GM12878 (cell line): ENCODE measurements at regions not wholly inside any gene's neighbourhood (a gene's known extent, or its start where the extent isn't known, plus 50 kb on each side); places are given as distances from the start of the nearest gene placed in this dataset.

Experiments used
- ATAC-seq: fragments of 200-7000 bp; cut with Tn5 transposase; 3 replicates; pipeline ENCODE4 v1.9.1; 2020; ENCODE audit warnings: mild to moderate bottlenecking, moderate library complexity
- BruUV-seq: library from RNA; stranded (reverse); fragments of 400-500 nt; replicated peaks from 2 replicates; lab custom pipeline; 2021; lab: Mats Ljungman, UMichigan
- CTCF ChIA-PET: fragments of 300-600 bp; sonication (Branson Sonifier 250); formaldehyde crosslinking; extraction: SDS; loops from one replicate; lab custom pipeline; 2021; ENCODE audit warnings: inconsistent platforms; lab: Yijun Ruan, JAX
- POLR2A ChIA-PET: fragments of 350-600 bp; formaldehyde crosslinking; extraction: SDS; loops from one replicate; lab custom pipeline; 2021; ENCODE audit warnings: inconsistent platforms; lab: Charles Lee
- RAD21 ChIA-PET: fragments of 300-600 bp; sonication (Branson Sonifier 250); formaldehyde crosslinking; loops from one replicate; lab custom pipeline; 2023; ENCODE audit warnings: antibody characterized with exemption; ENCODE audit not compliant: unreplicated experiment; lab: Charles Lee
- SMC1A ChIA-PET: fragments of 300-600 bp; sonication (Branson Sonifier 250); formaldehyde crosslinking; loops from one replicate; lab custom pipeline; 2023; ENCODE audit not compliant: unreplicated experiment, uncharacterized antibody; lab: Charles Lee
- DNase-seq: peaks from one replicate; pipeline ENCODE4 v3.0.0-alpha.2; 2011; ENCODE audit warnings: low read depth, low spot score
- FAIRE-seq: peaks from 3 replicates; lab custom pipeline; 2011; peaks lifted over from hg19 to GRCh38; lab: Jason Lieb, UNC
- H2AFZ ChIP-seq: 2 replicates; pipeline ENCODE4 v1.6.0; 2011; ENCODE audit warnings: low read depth, low read length, control low read depth; ENCODE audit not compliant: control insufficient read depth
- H3K27ac ChIP-seq: 2 replicates; pipeline ENCODE4 v1.5.1; 2011; ENCODE audit warnings: control low read depth; ENCODE audit not compliant: control insufficient read depth, insufficient read depth
- H3K27me3 ChIP-seq, 2 experiments: replicated peaks in 1 of 2; 2 replicates each; pipeline versions ENCODE4 v1.6.0 to v1.6.1; 2011; ENCODE audit warnings: low read length in 1 of 2; ENCODE audit not compliant: control insufficient read depth in 2 of 2, insufficient read depth in 2 of 2
- H3K36me3 ChIP-seq, 2 experiments: 2 replicates each; pipeline ENCODE4 v1.5.1; 2011; ENCODE audit warnings: low read length in 1 of 2; ENCODE audit not compliant: control insufficient read depth in 2 of 2, insufficient read depth in 2 of 2
- H3K4me1 ChIP-seq: 2 replicates; pipeline ENCODE4 v1.6.1; 2011; ENCODE audit warnings: mild to moderate bottlenecking, low read length, moderate library complexity, mixed read lengths; ENCODE audit not compliant: control insufficient read depth, insufficient read depth
- H3K4me2 ChIP-seq: 2 replicates; pipeline ENCODE4 v1.6.0; 2011; ENCODE audit warnings: control low read depth; ENCODE audit not compliant: control insufficient read depth, insufficient read depth
- H3K4me3 ChIP-seq: fragments of 200-600 bp; sonication (generic); 2 replicates; pipeline ENCODE4 v1.5.1; 2016
- H3K79me2 ChIP-seq: 2 replicates; pipeline ENCODE4 v1.6.0; 2011; ENCODE audit warnings: low read length; ENCODE audit not compliant: control insufficient read depth, insufficient read depth
- H3K9ac ChIP-seq: 2 replicates; pipeline ENCODE4 v1.8.0; 2011; ENCODE audit warnings: low read length, control low read depth, mixed read lengths; ENCODE audit not compliant: control insufficient read depth, insufficient read depth
- H3K9me3 ChIP-seq: replicated peaks from 3 replicates; pipeline ENCODE4 v1.5.1; 2011; ENCODE audit warnings: mild to moderate bottlenecking, low read length; ENCODE audit not compliant: control insufficient read depth, insufficient read depth
- H4K20me1 ChIP-seq: 2 replicates; pipeline ENCODE4 v1.6.0; 2011; ENCODE audit not compliant: control insufficient read depth, insufficient read depth
- CBX5 ChIP-seq: sonication (generic); IDR thresholded peaks from 2 replicates; pipeline ENCODE4 v1.6.1; 2016; ENCODE audit warnings: low read depth, moderate library complexity, mild to moderate bottlenecking, inconsistent platforms
- HCFC1 ChIP-seq: fragments of 150-350 bp; IDR thresholded peaks from 2 replicates; pipeline ENCODE4 v1.6.1; 2014; ENCODE audit warnings: low read length
- MYC ChIP-seq: IDR thresholded peaks from 2 replicates; pipeline ENCODE4 v1.6.1; 2011; ENCODE audit warnings: mild to moderate bottlenecking, low read length, moderate library complexity, inconsistent platforms; ENCODE audit not compliant: insufficient read depth, insufficient replicate concordance, insufficient read length, severe bottlenecking
- SIN3A ChIP-seq: IDR thresholded peaks from 2 replicates; pipeline ENCODE4 v1.6.1; 2012; ENCODE audit warnings: low read depth, low read length, improper control_type of control experiment
- SREBF1 ChIP-seq: IDR thresholded peaks from 2 replicates; pipeline ENCODE4 v1.6.1; 2012; ENCODE audit warnings: mild to moderate bottlenecking, low read length
- TBL1XR1 ChIP-seq: IDR thresholded peaks from 2 replicates; pipeline ENCODE4 v1.6.1; 2012; ENCODE audit warnings: low read depth, low read length, improper control_type of control experiment
- WGBS: methylation state at CpG from one replicate; pipeline ENCODE4 v1.1.6; 2016; ENCODE audit warnings: low lambda C conversion rate; ENCODE audit not compliant: insufficient replicate concordance, insufficient coverage; ENCODE audit errors: missing lambda C conversion rate; 5-methylcytosine and 5-hydroxymethylcytosine counted together
- in situ Hi-C: fragments of 300-500 bp; cut with MboI; formaldehyde crosslinking; loops from 9 replicates; pipeline ENCODE4 v1.14.3; 2018; ENCODE audit warnings: mixed read lengths
- intact Hi-C: fragments of 100-400 bp; cut with micrococcal nuclease; formaldehyde crosslinking; loops from one replicate; pipeline ENCODE4 v1.14.2; 2022; ENCODE audit not compliant: unreplicated experiment

DNA sequence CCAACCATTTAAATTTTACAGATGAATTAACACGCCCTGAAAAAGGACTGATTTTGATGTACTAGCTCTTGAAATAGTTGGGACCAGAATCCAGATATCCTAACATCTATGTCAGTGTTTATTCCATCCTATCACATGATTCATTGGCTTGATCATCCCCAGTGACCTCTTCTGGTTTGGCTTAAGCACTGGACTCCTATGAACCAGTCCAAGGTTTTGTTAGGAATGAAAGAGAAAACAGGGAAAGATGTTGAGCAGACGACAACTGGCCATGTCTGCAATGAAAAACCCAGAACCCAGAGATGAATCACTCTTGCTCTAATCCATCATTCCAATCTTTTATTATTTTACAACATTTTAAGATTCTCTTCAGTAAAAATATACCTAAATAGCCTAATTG lies 1080.9 kb downstream of the SORCS1 start:
- in situ Hi-C loops (no loop called here), intact Hi-C loops (no loop called here)
- Histone ChIP-seq H3K9me3 (no peaks in the 10 kb centered on the region), H3K79me2 (no peaks in the 10 kb centered on the region), H3K4me1 (no peaks in the 10 kb centered on the region), H3K27ac (no peak overlapping the region), H2AFZ (no peak overlapping the region), H4K20me1 (no peaks in the 10 kb centered on the region), H3K4me3 (no peak overlapping the region), H3K9ac (no peak overlapping the region), H3K36me3 (no peaks in the 10 kb centered on the region), H3K4me2 (no peak overlapping the region), H3K27me3 (no peaks in the 10 kb centered on the region)
- ChIA-PET SMC1A (no interaction called here), POLR2A (no interaction called here), CTCF (no interaction called here), RAD21 (no interaction called here)
- ATAC-seq: no peak
- BruUV-seq: no TSS peak
- FAIRE-seq: no peak
- no peak for DNase-seq
- no peak for TF ChIP-seq CBX5
- WGBS: 25% methylated on average over 2 of the region's 2 CpGs

DNA sequence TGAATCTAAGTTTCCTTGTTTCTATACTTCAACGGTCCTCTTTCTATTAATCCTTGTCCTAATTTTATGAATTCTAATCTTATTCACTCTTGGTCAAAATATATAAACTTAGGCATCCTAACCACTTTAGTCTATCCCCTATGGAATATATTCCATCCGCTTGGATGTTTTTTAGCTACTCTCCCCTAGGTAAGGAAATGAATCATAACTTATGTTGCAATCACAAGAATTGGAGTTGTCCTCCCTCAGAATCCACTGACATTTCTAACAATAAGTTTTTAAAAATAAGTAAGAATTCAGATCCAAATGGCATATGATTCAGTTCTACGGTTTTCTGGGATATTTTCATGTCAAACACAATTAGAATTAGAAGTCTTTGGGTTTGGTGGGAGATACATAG lies 1081.6 kb downstream of the SORCS1 start:
- CTCF ChIA-PET: no interaction called here
- TF ChIP-seq MYC (no peak), TBL1XR1 (no peak), HCFC1 (no peak), SREBF1 (no peak), SIN3A (no peak)
- TF ChIP-seq, all 136 proteins: peak for 0
- no peaks in the 10 kb centered on the region for H3K9me3 ChIP-seq
- DNase-seq: no peak
- no peaks in the 10 kb centered on the region for H3K79me2 ChIP-seq
- H3K9ac ChIP-seq: no peak overlapping the region
- ChIA-PET POLR2A (no interaction called here), SMC1A (no interaction called here), RAD21 (no interaction called here)
- BruUV-seq: no TSS peak
- no peak overlapping the region for H3K4me3 ChIP-seq
- intact Hi-C loops: no loop called here
- no peak overlapping the region for H3K27ac ChIP-seq
- no peak for FAIRE-seq
- no peaks in the 10 kb centered on the region for H4K20me1 ChIP-seq
- in situ Hi-C loops: no loop called here
- H3K36me3 ChIP-seq: no peaks in the 10 kb centered on the region
- 35% methylated on average over 3 of the region's 3 CpGs for WGBS
- no peak for ATAC-seq
- H2AFZ ChIP-seq: no peak overlapping the region
- H3K4me1 ChIP-seq: no peaks in the 10 kb centered on the region
- H3K4me2 ChIP-seq: no peak overlapping the region
- H3K27me3 ChIP-seq: no peaks in the 10 kb centered on the region
